Thymus (tissue), 11 donors: ENCODE measurements at regions not wholly inside any gene's neighbourhood (a gene's known extent, or its start where the extent isn't known, plus 50 kb on each side); places are given as distances from the start of the nearest gene placed in this dataset.

Experiments
- DNase-seq, 9 donors: peaks; one replicate each; pipeline ENCODE4 v3.0.0-alpha.2; 2013; ENCODE audit warnings: low spot score in 9 of 9, low read depth in 6 of 9, missing footprints in 1 of 9
- H3K27ac ChIP-seq, 2 donors: one replicate each; pipeline ENCODE4 v1.5.1; 2013; ENCODE audit warnings: control low read depth in 1 of 2, low read depth in 1 of 2, low read length in 1 of 2, mild to moderate bottlenecking in 1 of 2, moderate library complexity in 1 of 2
- H3K27me3 ChIP-seq, 2 donors: one replicate each; pipeline ENCODE4 v1.5.1; 2013; ENCODE audit warnings: low read length in 1 of 2; ENCODE audit not compliant: control insufficient read depth in 2 of 2, insufficient read depth in 1 of 2
- H3K36me3 ChIP-seq, 2 donors: one replicate each; pipeline ENCODE4 v1.5.1; 2013; ENCODE audit warnings: low read length in 1 of 2, mild to moderate bottlenecking in 1 of 2, moderate library complexity in 1 of 2; ENCODE audit not compliant: control insufficient read depth in 2 of 2, insufficient read depth in 2 of 2
- H3K4me1 ChIP-seq, 2 donors: one replicate each; pipeline ENCODE4 v1.5.1; 2013; ENCODE audit warnings: low read length in 2 of 2; ENCODE audit not compliant: control insufficient read depth in 2 of 2, insufficient read depth in 2 of 2
- H3K4me3 ChIP-seq, 2 donors: one replicate each; pipeline ENCODE4 v1.5.1; 2013; ENCODE audit warnings: low read length in 2 of 2, control low read depth in 1 of 2, mild to moderate bottlenecking in 1 of 2
- H3K9me3 ChIP-seq, 2 donors: one replicate each; pipeline ENCODE4 v1.5.1; 2013; ENCODE audit warnings: low read length in 1 of 2, mild to moderate bottlenecking in 1 of 2; ENCODE audit not compliant: control insufficient read depth in 2 of 2, insufficient read depth in 1 of 2
- WGBS: extraction: QIAGEN DNeasy Blood & Tissue Kit; methylation state at CpG from one replicate; pipeline ENCODE4 v1.1.7; 2013; 5-methylcytosine and 5-hydroxymethylcytosine counted together
- donor health status: healthy.

DNA sequence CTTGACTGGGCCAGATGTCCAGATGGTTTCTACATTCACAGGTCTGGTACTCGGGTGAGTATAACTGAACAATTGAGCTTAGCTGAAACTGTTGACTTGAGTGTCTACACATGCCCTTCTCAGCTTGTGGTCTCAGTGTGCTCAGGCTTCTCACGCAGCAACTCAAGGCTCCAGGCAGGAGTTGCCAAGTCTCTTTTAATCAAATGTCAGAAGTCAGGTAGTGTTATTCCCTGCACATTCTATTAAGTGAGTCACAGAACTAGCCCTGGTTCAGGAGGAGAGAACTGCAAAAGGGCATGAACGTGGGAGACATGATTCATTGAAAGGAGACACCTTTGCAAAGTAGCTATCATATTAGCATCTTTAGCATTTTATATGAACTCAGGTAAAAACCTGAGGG is 199.3 kb upstream of the ACTBL2 start:
- no peak for DNase-seq
- 95% methylated on average over 3 of the region's 3 CpGs for WGBS
- Histone ChIP-seq H3K4me3 (no peak overlapping the region), H3K36me3 (no peaks in the 10 kb centered on the region), H3K4me1 (no peaks in the 10 kb centered on the region), H3K27ac (no peak overlapping the region), H3K27me3 (no peaks in the 10 kb centered on the region), H3K9me3 (no peaks in the 10 kb centered on the region)

DNA sequence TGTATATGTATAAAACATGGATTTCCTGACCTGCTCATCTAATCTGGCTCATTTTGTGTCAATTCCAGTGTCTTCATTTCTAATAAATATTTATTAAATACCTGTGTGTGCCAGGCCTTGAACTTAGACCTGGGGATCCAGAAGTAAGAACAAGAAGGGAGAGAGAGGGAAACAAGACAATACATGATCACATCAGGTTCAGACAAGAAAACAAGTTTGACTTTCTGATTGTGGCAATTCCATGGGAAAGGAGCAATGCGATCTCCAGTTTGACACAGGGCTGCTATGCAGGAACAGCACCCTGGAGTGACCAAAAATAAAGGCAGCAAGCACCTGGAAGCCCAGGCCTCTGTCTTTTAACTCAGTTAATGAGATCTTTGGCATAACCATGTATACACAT is 198.1 kb upstream of the ACTBL2 start:
- no peak for DNase-seq
- no peak overlapping the region for H3K27ac ChIP-seq
- H3K4me1 ChIP-seq = no peaks in the 10 kb centered on the region
- WGBS = 96% methylated on average over 1 of the region's 1 CpG
- H3K36me3 ChIP-seq = no peaks in the 10 kb centered on the region
- H3K4me3 ChIP-seq = no peak overlapping the region
- H3K9me3 ChIP-seq = no peaks in the 10 kb centered on the region
- no peaks in the 10 kb centered on the region for H3K27me3 ChIP-seq

- Histone ChIP-seq H3K27ac (no peak overlapping the region), H3K36me3 (no peaks in the 10 kb centered on the region), H3K9me3 (no peaks in the 10 kb centered on the region), H3K27me3 (no peaks in the 10 kb centered on the region), H3K4me1 (no peaks in the 10 kb centered on the region), H3K4me3 (no peak overlapping the region)
- no peak for DNase-seq
Measured at GRCh38 chr5:57677235-57677634, 194.6 kb upstream of the ACTBL2 start.

DNA sequence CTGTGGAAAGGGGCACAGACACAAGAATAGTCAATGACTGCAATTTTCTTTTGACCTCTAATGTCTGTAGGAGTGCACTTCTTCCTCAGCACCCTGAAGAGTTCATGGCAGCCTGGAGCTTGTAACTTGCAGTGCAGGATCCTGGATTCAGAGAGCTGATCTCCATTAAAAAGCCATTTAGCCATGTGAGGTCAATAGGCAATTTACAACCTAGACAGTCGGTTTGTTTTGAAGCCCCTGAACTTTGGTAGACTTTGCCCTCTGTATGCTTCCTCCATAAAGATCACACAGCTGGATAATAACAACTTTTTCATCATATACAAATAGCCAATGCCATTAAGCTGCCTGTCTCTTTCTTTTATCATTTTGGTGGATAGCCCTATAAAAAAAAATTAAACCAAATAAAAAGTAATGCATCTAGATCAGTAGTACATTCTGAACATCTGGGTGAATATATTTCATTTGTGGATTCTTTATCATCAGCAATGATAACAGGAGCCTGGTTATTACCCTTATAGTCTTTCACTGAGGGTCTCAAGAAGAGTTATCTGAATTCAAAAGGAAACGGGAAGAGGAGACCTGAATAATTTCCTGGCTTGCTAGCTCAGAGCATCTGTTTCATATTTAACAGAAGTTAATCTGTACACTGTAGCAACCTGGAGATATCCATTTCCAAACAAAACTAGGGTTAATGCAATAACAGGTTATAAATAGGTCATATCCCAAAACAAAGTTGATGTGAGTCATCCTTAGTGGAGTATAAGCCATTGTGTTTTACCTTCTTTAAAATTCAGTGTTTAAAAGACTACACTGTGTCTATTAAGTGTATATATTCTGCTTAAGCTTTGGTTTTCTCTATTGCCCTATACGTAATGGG is 193.8 kb upstream of the ACTBL2 start:
- 93% methylated on average over 3 of the region's 3 CpGs for WGBS
- H3K27ac ChIP-seq = no peak overlapping the region
- DNase-seq = no peak
- no peaks in the 10 kb centered on the region for H3K4me1 ChIP-seq
- H3K27me3 ChIP-seq = no peaks in the 10 kb centered on the region
- no peaks in the 10 kb centered on the region for H3K36me3 ChIP-seq
- H3K4me3 ChIP-seq = no peak overlapping the region
- H3K9me3 ChIP-seq = no peaks in the 10 kb centered on the region

- Histone ChIP-seq H3K4me1 (no peaks in the 10 kb centered on the region), H3K27me3 (no peaks in the 10 kb centered on the region), H3K27ac (no peak overlapping the region), H3K9me3 (no peaks in the 10 kb centered on the region), H3K36me3 (no peaks in the 10 kb centered on the region), H3K4me3 (no peak overlapping the region)
- DNase-seq = no peak
- WGBS = 96% methylated on average over 1 of the region's 1 CpG
Measured at GRCh38 chr5:57675236-57675635, 192.6 kb upstream of the ACTBL2 start.

GRCh38 chr5:57671371-57671770 is 188.8 kb upstream of the ACTBL2 start:
- Histone ChIP-seq H3K4me1 (no peaks in the 10 kb centered on the region), H3K36me3 (no peaks in the 10 kb centered on the region), H3K9me3 (no peaks in the 10 kb centered on the region), H3K27ac (no peak overlapping the region), H3K4me3 (no peak overlapping the region), H3K27me3 (no peaks in the 10 kb centered on the region)
- no peak for DNase-seq

- Histone ChIP-seq H3K4me1 (no peaks in the 10 kb centered on the region), H3K4me3 (no peak overlapping the region), H3K27ac (no peak overlapping the region), H3K9me3 (no peaks in the 10 kb centered on the region), H3K36me3 (no peaks in the 10 kb centered on the region), H3K27me3 (no peaks in the 10 kb centered on the region)
- no peak for DNase-seq
Measured at GRCh38 chr5:57666582-57666981, 184.0 kb upstream of the ACTBL2 start.

- Histone ChIP-seq H3K4me1 (no peaks in the 10 kb centered on the region), H3K36me3 (no peaks in the 10 kb centered on the region), H3K27me3 (no peaks in the 10 kb centered on the region), H3K9me3 (no peaks in the 10 kb centered on the region), H3K4me3 (no peak overlapping the region), H3K27ac (no peak overlapping the region)
- WGBS = 96% methylated on average over 7 of the region's 7 CpGs
- no peak for DNase-seq
Measured at GRCh38 chr5:57665146-57665936, 182.7 kb upstream of the ACTBL2 start.

DNA sequence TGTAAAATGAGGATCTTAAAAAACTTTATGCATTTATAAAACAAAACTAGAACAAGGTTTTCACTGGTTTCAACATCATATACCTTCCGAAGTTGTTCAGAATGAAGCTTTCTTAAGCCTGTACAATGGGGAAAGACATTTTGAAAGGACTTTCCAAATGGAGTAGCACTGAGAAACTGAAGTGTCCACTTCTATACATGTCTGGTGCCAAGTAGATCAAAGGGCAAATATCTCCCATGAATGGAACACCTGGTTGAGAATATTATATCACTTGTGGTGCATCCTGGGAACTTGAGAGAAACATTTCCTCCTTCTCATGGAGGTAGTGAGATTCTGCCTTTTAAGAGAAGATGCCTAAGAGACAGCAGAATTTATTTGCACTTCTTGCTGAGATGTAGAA is 182.1 kb upstream of the ACTBL2 start:
- Histone ChIP-seq H3K27me3 (no peaks in the 10 kb centered on the region), H3K4me3 (no peak overlapping the region), H3K27ac (no peak overlapping the region), H3K4me1 (no peaks in the 10 kb centered on the region), H3K36me3 (no peaks in the 10 kb centered on the region), H3K9me3 (no peaks in the 10 kb centered on the region)
- DNase-seq = no peak
- WGBS = 93% methylated on average over 1 of the region's 1 CpG
